HL-60 (cell line): ENCODE measurements at regions not wholly inside any gene's neighbourhood (a gene's known extent, or its start where the extent isn't known, plus 50 kb on each side); places are given as distances from the start of the nearest gene placed in this dataset.
A peak's percentile ranks its signal among the peaks of the same experiment; 100 is the strongest.

Experiments
- DNase-seq, 2 experiments: peaks; one replicate each; pipeline ENCODE4 v3.0.0-alpha.2; 2010 to 2020; ENCODE audit warnings: low read depth in 1 of 2, low spot score in 1 of 2
- H3K27ac ChIP-seq: fragments of 250-450 bp; sonication (Bioruptor Pico); replicated peaks from 2 replicates; pipeline ENCODE4 v1.5.1; 2020; ENCODE audit warnings: mild to moderate bottlenecking, moderate library complexity
- H3K27me3 ChIP-seq: fragments of 250-450 bp; sonication (Bioruptor Pico); 2 replicates; pipeline ENCODE4 v1.5.1; 2021; ENCODE audit warnings: mild to moderate bottlenecking, moderate library complexity; ENCODE audit not compliant: insufficient read depth, poor library complexity, severe bottlenecking
- H3K4me3 ChIP-seq: replicated peaks from 2 replicates; pipeline ENCODE4 v1.5.1; 2011; ENCODE audit warnings: mild to moderate bottlenecking, control low read depth, low read length; ENCODE audit not compliant: insufficient read depth
- CTCF ChIP-seq: IDR thresholded peaks from one replicate; pipeline ENCODE4 v1.5.1; 2011; ENCODE audit warnings: low read length, control low read depth, inconsistent platforms; ENCODE audit not compliant: insufficient read depth
- GABPA ChIP-seq: IDR thresholded peaks from 2 replicates; pipeline ENCODE4 v1.6.1; 2012; ENCODE audit warnings: low read depth
- POLR2AphosphoS5 ChIP-seq: IDR thresholded peaks from 2 replicates; pipeline ENCODE4 v1.6.1; 2012; ENCODE audit warnings: low read depth
- REST ChIP-seq: IDR thresholded peaks from 2 replicates; pipeline ENCODE4 v1.6.1; 2012; ENCODE audit warnings: low read depth; ENCODE audit not compliant: insufficient replicate concordance
- SPI1 ChIP-seq: IDR thresholded peaks from 2 replicates; pipeline ENCODE4 v1.6.1; 2012; ENCODE audit warnings: low read depth, mild to moderate bottlenecking, borderline replicate concordance

GRCh38 chr4:163755013-163755412, 260.5 kb downstream of the TMA16 start:
- H3K27ac ChIP-seq = no peak overlapping the region
- DNase-seq = no peak
- no peaks in the 10 kb centered on the region for H3K27me3 ChIP-seq
- TF ChIP-seq GABPA (no peak), CTCF (peak; percentile 30)
- no peak overlapping the region for H3K4me3 ChIP-seq

GRCh38 chr4:163757219-163757618, 262.7 kb downstream of the TMA16 start:
- no peak overlapping the region for H3K27ac ChIP-seq
- no peak for TF ChIP-seq CTCF
- TF ChIP-seq SPI1 = no peak
- no peak for TF ChIP-seq POLR2AphosphoS5
- TF ChIP-seq GABPA = no peak
- no peak for TF ChIP-seq REST
- DNase-seq = no peak

GRCh38 chr4:163758032-163758431, 263.5 kb downstream of the TMA16 start:
- no peak overlapping the region for H3K27ac ChIP-seq
- no peaks in the 10 kb centered on the region for H3K27me3 ChIP-seq
- no peak overlapping the region for H3K4me3 ChIP-seq
- no peak for DNase-seq
- TF ChIP-seq POLR2AphosphoS5 = no peak
- no peak for TF ChIP-seq GABPA
- TF ChIP-seq SPI1 = no peak
- TF ChIP-seq REST = no peak
- no peak for TF ChIP-seq CTCF

More at GRCh38 chr4:163757219-163757618, 262.7 kb downstream of the TMA16 start:
- Histone ChIP-seq H3K27me3 (no peaks in the 10 kb centered on the region), H3K4me3 (no peak overlapping the region)

GRCh38 chr4:163762741-163763140, 268.3 kb downstream of the TMA16 start:
- DNase-seq = no peak
- no peak overlapping the region for H3K27ac ChIP-seq
- no peaks in the 10 kb centered on the region for H3K27me3 ChIP-seq
- TF ChIP-seq GABPA (no peak), SPI1 (no peak), REST (no peak)
- no peak overlapping the region for H3K4me3 ChIP-seq
